ENCODE measurements at regions not wholly inside any gene's neighbourhood (a gene's known extent, or its start where the extent isn't known, plus 50 kb on each side); places are given as distances from the start of the nearest gene placed in this dataset.

GRCh38 chr12:67498991-67499390, 149.6 kb upstream of the DYRK2 start:
- Histone ChIP-seq H3K27ac (ENCODE audit: low read depth in 1 of 2, low read length in 1 of 2) (no peak overlapping the region), H3K27me3 (ENCODE audit: control insufficient read depth in 3 of 3, insufficient read depth in 3 of 3, low read length in 2 of 3) (no peaks in the 10 kb centered on the region), H3K36me3 (ENCODE audit: control insufficient read depth in 4 of 4, insufficient read depth in 4 of 4, low read length in 4 of 4) (no peaks in the 10 kb centered on the region), H3K4me1 (ENCODE audit: control insufficient read depth in 5 of 5, insufficient read depth in 5 of 5, low read length in 5 of 5) (no peaks in the 10 kb centered on the region), H3K9ac (ENCODE audit: insufficient read depth in 1 of 2, low read length in 2 of 2) (no peak overlapping the region), H3K9me3 (ENCODE audit: control insufficient read depth in 4 of 4, insufficient read depth in 3 of 4, low read length in 3 of 4) (peaks cover 0 to 3% (median 0%) of the 10 kb centered on the region in 4 donors), H3K4me3 (no peak overlapping the region)
- ATAC-seq (ENCODE audit: insufficient read depth, low FRiP score) (no peak), DNase-seq (no peak)
- WGBS, 2 donors: 4 to 29% methylated on average over 1 of the region's 1 CpG
- no peak for TF ChIP-seq CTCF (IDR thresholded peaks at IDR 0.05; ENCODE audit: control extremely low read depth, extremely low read depth)

GRCh38 chr12:67501362-67501761, 147.2 kb upstream of the DYRK2 start:
- H3K36me3 ChIP-seq (ENCODE audit: control insufficient read depth in 4 of 4, insufficient read depth in 4 of 4, low read length in 4 of 4): no peaks in the 10 kb centered on the region
- ATAC-seq (ENCODE audit: insufficient read depth, low FRiP score): no peak
- no peak overlapping the region for H3K9ac ChIP-seq (ENCODE audit: insufficient read depth in 1 of 2, low read length in 2 of 2)
- 53 to 65% methylated on average over 2 of the region's 2 CpGs for WGBS, 2 donors
- peaks cover 0 to 3% (median 0%) of the 10 kb centered on the region in 4 donors for H3K9me3 ChIP-seq (ENCODE audit: control insufficient read depth in 4 of 4, insufficient read depth in 3 of 4, low read length in 3 of 4)
- DNase-seq: no peak
- H3K4me1 ChIP-seq (ENCODE audit: control insufficient read depth in 5 of 5, insufficient read depth in 5 of 5, low read length in 5 of 5): no peaks in the 10 kb centered on the region
- no peak for TF ChIP-seq CTCF (IDR thresholded peaks at IDR 0.05; ENCODE audit: control extremely low read depth, extremely low read depth)
- H3K27me3 ChIP-seq (ENCODE audit: control insufficient read depth in 3 of 3, insufficient read depth in 3 of 3, low read length in 2 of 3): no peaks in the 10 kb centered on the region
- H3K27ac ChIP-seq (ENCODE audit: low read depth in 1 of 2, low read length in 1 of 2): no peak overlapping the region
- H3K4me3 ChIP-seq: no peak overlapping the region

- no peak for TF ChIP-seq CTCF (IDR thresholded peaks at IDR 0.05; ENCODE audit: control extremely low read depth, extremely low read depth)
- Histone ChIP-seq H3K4me3 (no peak overlapping the region), H3K9ac (ENCODE audit: insufficient read depth in 1 of 2, low read length in 2 of 2) (no peak overlapping the region), H3K27ac (ENCODE audit: low read depth in 1 of 2, low read length in 1 of 2) (no peak overlapping the region), H3K27me3 (ENCODE audit: control insufficient read depth in 3 of 3, insufficient read depth in 3 of 3, low read length in 2 of 3) (no peaks in the 10 kb centered on the region), H3K9me3 (ENCODE audit: control insufficient read depth in 4 of 4, insufficient read depth in 3 of 4, low read length in 3 of 4) (peaks cover 0 to under 1% (median 0%) of the 10 kb centered on the region in 4 donors), H3K4me1 (ENCODE audit: control insufficient read depth in 5 of 5, insufficient read depth in 5 of 5, low read length in 5 of 5) (peaks cover 0 to 2% (median 0%) of the 10 kb centered on the region in 5 donors), H3K36me3 (ENCODE audit: control insufficient read depth in 4 of 4, insufficient read depth in 4 of 4, low read length in 4 of 4) (no peaks in the 10 kb centered on the region)
- 63 to 69% methylated on average over 1 of the region's 1 CpG for WGBS, 2 donors
- no peak for ATAC-seq (ENCODE audit: insufficient read depth, low FRiP score)
- no peak for DNase-seq
Measured at GRCh38 chr12:67504026-67504425, 144.5 kb upstream of the DYRK2 start.

- Histone ChIP-seq H3K36me3 (ENCODE audit: control insufficient read depth in 4 of 4, insufficient read depth in 4 of 4, low read length in 4 of 4) (no peaks in the 10 kb centered on the region), H3K9me3 (ENCODE audit: control insufficient read depth in 4 of 4, insufficient read depth in 3 of 4, low read length in 3 of 4) (peaks cover 0 to 1% (median 0%) of the 10 kb centered on the region in 4 donors), H3K27me3 (ENCODE audit: control insufficient read depth in 3 of 3, insufficient read depth in 3 of 3, low read length in 2 of 3) (no peaks in the 10 kb centered on the region), H3K4me1 (ENCODE audit: control insufficient read depth in 5 of 5, insufficient read depth in 5 of 5, low read length in 5 of 5) (peaks cover 0 to 21% (median 5%) of the 10 kb centered on the region in 5 donors), H3K4me3 (no peak overlapping the region), H3K27ac (ENCODE audit: low read depth in 1 of 2, low read length in 1 of 2) (no peak overlapping the region), H3K9ac (ENCODE audit: insufficient read depth in 1 of 2, low read length in 2 of 2) (no peak overlapping the region)
- DNase-seq (no peak), ATAC-seq (ENCODE audit: insufficient read depth, low FRiP score) (no peak)
- WGBS, 2 donors: 55 to 62% methylated on average over 3 of the region's 3 CpGs
- no peak for TF ChIP-seq CTCF (IDR thresholded peaks at IDR 0.05; ENCODE audit: control extremely low read depth, extremely low read depth)
Measured at GRCh38 chr12:67506739-67507138, 141.8 kb upstream of the DYRK2 start.

Data from lung (tissue), 11 donors.